CD4-positive, alpha-beta T cell (primary cell): ENCODE measurements at regions not wholly inside any gene's neighbourhood (a gene's known extent, or its start where the extent isn't known, plus 50 kb on each side); places are given as distances from the start of the nearest gene placed in this dataset.

Source experiments
- ATAC-seq: fragments of 200-7000 bp; cut with Tn5 transposase; one replicate; pipeline ENCODE4 v1.10.0; 2022; ENCODE audit warnings: mild to moderate bottlenecking; ENCODE audit not compliant: poor library complexity
- CTCF ChIA-PET: fragments of 350-600 bp; sonication (Branson Sonifier 250); formaldehyde crosslinking; loops from one replicate; lab custom pipeline; 2021; ENCODE audit warnings: antibody characterized with exemption, inconsistent platforms; lab: Charles Lee
- POLR2A ChIA-PET: fragments of 350-600 bp; sonication (Branson Sonifier 250); formaldehyde crosslinking; loops from one replicate; lab custom pipeline; 2021; ENCODE audit warnings: antibody characterized with exemption, inconsistent platforms; lab: Charles Lee
- DNase-seq, 14 experiments: peaks; one replicate each; pipeline ENCODE4 v3.0.0-alpha.2; 2013 to 2020; ENCODE audit warnings: mixed read lengths in 2 of 14
- H3K27ac ChIP-seq, 2 donors: one replicate each; pipeline versions ENCODE4 v1.5.1 to v1.7.0; 2013; ENCODE audit warnings: low read length in 2 of 2, low read depth in 1 of 2, mild to moderate bottlenecking in 1 of 2
- H3K27me3 ChIP-seq, 2 experiments: 1 replicate in 1 of 2; 2 replicates in 1 of 2; pipeline versions ENCODE4 v1.6.1 to v1.7.0; 2013; ENCODE audit warnings: low read length in 2 of 2, control low read depth in 1 of 2, mild to moderate bottlenecking in 1 of 2, moderate library complexity in 1 of 2; ENCODE audit not compliant: insufficient read depth in 2 of 2, control insufficient read depth in 1 of 2
- H3K36me3 ChIP-seq: one replicate; pipeline ENCODE4 v1.6.1; 2013; ENCODE audit warnings: low read length, control low read depth; ENCODE audit not compliant: insufficient read depth
- H3K4me1 ChIP-seq: one replicate; pipeline ENCODE4 v1.6.1; 2013; ENCODE audit warnings: low read length, control low read depth; ENCODE audit not compliant: insufficient read depth
- H3K4me3 ChIP-seq: one replicate; pipeline ENCODE4 v1.5.1; 2013; ENCODE audit warnings: mild to moderate bottlenecking, low read length, moderate library complexity
- H3K9me3 ChIP-seq, 2 experiments: 1 replicate in 1 of 2; 2 replicates in 1 of 2; pipeline versions ENCODE4 v1.6.1 to v1.7.0; 2013; ENCODE audit warnings: low read length in 2 of 2, mild to moderate bottlenecking in 2 of 2, control low read depth in 1 of 2, moderate library complexity in 1 of 2; ENCODE audit not compliant: control insufficient read depth in 1 of 2, insufficient read depth in 1 of 2
- H3K27ac Mint-ChIP-seq: one replicate; pipeline ENCODE4 v1.8.0; 2020; ENCODE audit warnings: mixed read lengths
- H3K27me3 Mint-ChIP-seq: one replicate; pipeline ENCODE4 v1.8.0; 2021; ENCODE audit warnings: mixed read lengths
- H3K36me3 Mint-ChIP-seq: one replicate; pipeline ENCODE4 v1.8.0; 2021; ENCODE audit warnings: low read depth, mixed read lengths
- H3K4me1 Mint-ChIP-seq: one replicate; pipeline ENCODE4 v1.8.0; 2021; ENCODE audit warnings: low read depth, mixed read lengths
- H3K4me3 Mint-ChIP-seq: one replicate; pipeline ENCODE4 v1.8.0; 2020; ENCODE audit warnings: mild to moderate bottlenecking, mixed read lengths
- H3K9me3 Mint-ChIP-seq: one replicate; pipeline ENCODE4 v1.8.0; 2020; ENCODE audit warnings: mixed read lengths
- intact Hi-C, 2 experiments: fragments of 100-400 bp; cut with DNase I in 1 of 2; cut with micrococcal nuclease in 1 of 2; formaldehyde crosslinking; loops; one replicate each; pipeline versions ENCODE4 v1.15.1 to v1.9.0; 2023 to 2025; cut with DNase I, micrococcal nuclease
- TF ChIP-seq, protein P1 (sequence below): fragments of 200-600 bp; IDR thresholded peaks from one replicate; pipeline ENCODE4 v1.8.0; 2022; ENCODE audit warnings: antibody characterized with exemption, mild to moderate bottlenecking

GRCh38 chr3:167909952-167910351 is 174.4 kb downstream of the SERPINI1 start:
- TF ChIP-seq, protein P1, sequence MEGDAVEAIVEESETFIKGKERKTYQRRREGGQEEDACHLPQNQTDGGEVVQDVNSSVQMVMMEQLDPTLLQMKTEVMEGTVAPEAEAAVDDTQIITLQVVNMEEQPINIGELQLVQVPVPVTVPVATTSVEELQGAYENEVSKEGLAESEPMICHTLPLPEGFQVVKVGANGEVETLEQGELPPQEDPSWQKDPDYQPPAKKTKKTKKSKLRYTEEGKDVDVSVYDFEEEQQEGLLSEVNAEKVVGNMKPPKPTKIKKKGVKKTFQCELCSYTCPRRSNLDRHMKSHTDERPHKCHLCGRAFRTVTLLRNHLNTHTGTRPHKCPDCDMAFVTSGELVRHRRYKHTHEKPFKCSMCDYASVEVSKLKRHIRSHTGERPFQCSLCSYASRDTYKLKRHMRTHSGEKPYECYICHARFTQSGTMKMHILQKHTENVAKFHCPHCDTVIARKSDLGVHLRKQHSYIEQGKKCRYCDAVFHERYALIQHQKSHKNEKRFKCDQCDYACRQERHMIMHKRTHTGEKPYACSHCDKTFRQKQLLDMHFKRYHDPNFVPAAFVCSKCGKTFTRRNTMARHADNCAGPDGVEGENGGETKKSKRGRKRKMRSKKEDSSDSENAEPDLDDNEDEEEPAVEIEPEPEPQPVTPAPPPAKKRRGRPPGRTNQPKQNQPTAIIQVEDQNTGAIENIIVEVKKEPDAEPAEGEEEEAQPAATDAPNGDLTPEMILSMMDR: no peak
- ChIA-PET POLR2A (no interaction called here), CTCF (no interaction called here)
- Mint-ChIP-seq H3K4me3 (no peak overlapping the region), H3K27me3 (peaks cover 20% of the 10 kb centered on the region), H3K4me1 (no peaks in the 10 kb centered on the region), H3K36me3 (no peaks in the 10 kb centered on the region), H3K27ac (no peak overlapping the region), H3K9me3 (no peaks in the 10 kb centered on the region)
- intact Hi-C loops: no loop called here
- no peak overlapping the region for H3K27ac ChIP-seq
- no peaks in the 10 kb centered on the region for H3K27me3 ChIP-seq
- no peaks in the 10 kb centered on the region for H3K4me1 ChIP-seq
- no peak overlapping the region for H3K4me3 ChIP-seq
- ATAC-seq (no peak), DNase-seq (no peak)
- H3K9me3 ChIP-seq: no peaks in the 10 kb centered on the region
- H3K36me3 ChIP-seq: no peaks in the 10 kb centered on the region

- ChIA-PET CTCF (no interaction called here), POLR2A (no interaction called here)
- no peaks in the 10 kb centered on the region for H3K4me1 ChIP-seq
- H3K36me3 Mint-ChIP-seq: no peaks in the 10 kb centered on the region
- H3K36me3 ChIP-seq: no peaks in the 10 kb centered on the region
- TF ChIP-seq, protein P1: no peak
- H3K9me3 Mint-ChIP-seq: no peaks in the 10 kb centered on the region
- H3K4me3 Mint-ChIP-seq: no peak overlapping the region
- intact Hi-C loops: no loop called here
- peaks cover 20% of the 10 kb centered on the region for H3K27me3 Mint-ChIP-seq
- H3K27me3 ChIP-seq: no peaks in the 10 kb centered on the region
- H3K9me3 ChIP-seq: no peaks in the 10 kb centered on the region
- no peak for ATAC-seq
- no peak overlapping the region for H3K4me3 ChIP-seq
- H3K27ac ChIP-seq: no peak overlapping the region
- DNase-seq: no peak
- no peaks in the 10 kb centered on the region for H3K4me1 Mint-ChIP-seq
- no peak overlapping the region for H3K27ac Mint-ChIP-seq
Measured at GRCh38 chr3:167909504-167909896, 174.0 kb downstream of the SERPINI1 start.

DNA sequence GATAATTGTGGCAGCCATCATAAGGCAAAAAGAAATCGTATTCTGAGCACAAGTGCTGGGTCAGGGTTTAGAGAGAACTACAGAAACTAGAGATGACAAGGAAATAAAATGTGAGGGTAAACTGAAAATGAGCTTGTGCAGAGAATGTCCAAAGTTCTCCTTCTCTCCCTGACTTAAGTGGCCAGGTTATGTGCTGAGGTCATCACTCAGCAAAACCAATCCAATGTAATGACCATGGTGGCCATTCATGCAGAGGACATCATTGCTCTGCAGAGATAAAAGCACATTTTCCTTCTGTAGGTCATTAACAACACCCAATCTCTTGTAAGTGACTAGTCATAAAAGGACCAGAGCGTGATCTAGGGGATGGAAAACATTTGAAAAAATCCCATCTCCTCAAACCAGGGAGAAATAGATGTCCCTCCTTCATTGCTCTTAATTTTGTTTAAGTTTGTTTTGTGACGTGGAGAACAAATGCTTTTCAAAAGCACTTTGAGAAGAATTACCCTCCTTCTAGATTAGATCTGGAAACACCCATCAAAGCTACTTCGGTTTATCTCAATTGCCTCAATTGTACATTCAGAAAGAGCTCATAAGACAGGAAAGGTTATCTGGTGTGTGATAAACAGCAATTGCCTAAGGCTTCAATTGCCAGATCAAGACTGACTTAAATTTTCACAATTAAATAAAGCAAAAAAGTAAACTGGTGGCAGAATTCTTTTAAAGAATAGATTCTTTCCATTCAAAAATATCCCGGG is 173.4 kb downstream of the SERPINI1 start:
- no peaks in the 10 kb centered on the region for H3K4me1 ChIP-seq
- H3K27me3 ChIP-seq: no peaks in the 10 kb centered on the region
- intact Hi-C loops: no loop called here
- TF ChIP-seq, protein P1: no peak
- no peaks in the 10 kb centered on the region for H3K4me1 Mint-ChIP-seq
- no peaks in the 10 kb centered on the region for H3K9me3 Mint-ChIP-seq
- H3K9me3 ChIP-seq: no peaks in the 10 kb centered on the region
- H3K36me3 Mint-ChIP-seq: no peaks in the 10 kb centered on the region
- DNase-seq (no peak), ATAC-seq (no peak)
- no peak overlapping the region for H3K4me3 Mint-ChIP-seq
- ChIA-PET CTCF (no interaction called here), POLR2A (no interaction called here)
- no peaks in the 10 kb centered on the region for H3K36me3 ChIP-seq
- H3K27ac ChIP-seq: no peak overlapping the region
- H3K27me3 Mint-ChIP-seq: peaks cover 20% of the 10 kb centered on the region
- no peak overlapping the region for H3K27ac Mint-ChIP-seq
- H3K4me3 ChIP-seq: no peak overlapping the region
